A673 (cell line): ENCODE measurements at regions not wholly inside any gene's neighbourhood (a gene's known extent, or its start where the extent isn't known, plus 50 kb on each side); places are given as distances from the start of the nearest gene placed in this dataset.

Source experiments
- BruUV-seq: library from RNA; stranded (reverse); fragments of 400-500 nt; replicated peaks from 2 replicates; lab custom pipeline; 2021; lab: Mats Ljungman, UMichigan
- CTCF ChIA-PET: fragments of 300-600 bp; sonication (Branson Sonifier 250); formaldehyde crosslinking; loops from one replicate; lab custom pipeline; 2022; ENCODE audit warnings: antibody characterized with exemption; lab: Charles Lee
- POLR2A ChIA-PET: fragments of 300-600 bp; sonication (Branson Sonifier 250); formaldehyde crosslinking; loops from one replicate; lab custom pipeline; 2022; ENCODE audit warnings: antibody characterized with exemption; ENCODE audit not compliant: low non-redundant PET; lab: Charles Lee
- DNase-seq: peaks from one replicate; pipeline ENCODE4 v3.0.0-alpha.2; 2015; ENCODE audit warnings: low spot score
- H3K27ac ChIP-seq: fragments of 200-600 bp; sonication (generic); 2 replicates; pipeline ENCODE4 v1.5.1; 2016; ENCODE audit warnings: mixed run types, low read depth, mild to moderate bottlenecking, mixed read lengths, antibody characterized with exemption, low read length; ENCODE audit not compliant: poor library complexity, severe bottlenecking
- H3K27me3 ChIP-seq: fragments of 200-600 bp; sonication (generic); replicated peaks from 2 replicates; pipeline ENCODE4 v1.6.1; 2017; ENCODE audit warnings: mixed run types, low read depth, mild to moderate bottlenecking, mixed read lengths, antibody characterized with exemption, low read length; ENCODE audit not compliant: insufficient read depth, poor library complexity
- H3K36me3 ChIP-seq: fragments of 200-600 bp; sonication (generic); 2 replicates; pipeline ENCODE4 v1.6.1; 2016; ENCODE audit warnings: mixed run types, mild to moderate bottlenecking, mixed read lengths, antibody characterized with exemption, low read length; ENCODE audit not compliant: insufficient read depth, poor library complexity, severe bottlenecking
- H3K4me1 ChIP-seq: fragments of 200-600 bp; sonication (generic); 2 replicates; pipeline ENCODE4 v1.6.1; 2017; ENCODE audit warnings: mixed run types, mild to moderate bottlenecking, mixed read lengths, antibody characterized with exemption, low read length; ENCODE audit not compliant: insufficient read depth, poor library complexity, severe bottlenecking
- H3K4me3 ChIP-seq: fragments of 200-600 bp; sonication (generic); 2 replicates; pipeline ENCODE4 v1.5.1; 2016; ENCODE audit warnings: low read depth, mixed run types, mild to moderate bottlenecking, mixed read lengths, low read length; ENCODE audit not compliant: poor library complexity, severe bottlenecking
- H3K9me3 ChIP-seq: fragments of 200-600 bp; sonication (generic); 2 replicates; pipeline ENCODE4 v1.6.1; 2016; ENCODE audit warnings: mixed run types, low read depth, mild to moderate bottlenecking, mixed read lengths, antibody characterized with exemption, low read length; ENCODE audit not compliant: poor library complexity, severe bottlenecking
- CTCF ChIP-seq: fragments of 300-800, 200-600 bp; sonication (generic); conservative IDR thresholded peaks from 2 replicates; pipeline ENCODE4 v1.5.1; 2017; ENCODE audit warnings: low read depth, mild to moderate bottlenecking, antibody characterized with exemption, low read length, moderate library complexity, mixed read lengths
- EZH2 ChIP-seq: fragments of 200-600 bp; sonication (generic); IDR thresholded peaks from 2 replicates; pipeline ENCODE4 v1.6.1; 2017; ENCODE audit warnings: borderline replicate concordance, low read depth, mild to moderate bottlenecking, mixed read lengths, antibody characterized with exemption, low read length; ENCODE audit not compliant: poor library complexity, severe bottlenecking
- intact Hi-C: fragments of 100-400 bp; cut with micrococcal nuclease; formaldehyde crosslinking; loops from one replicate; pipeline ENCODE4 v1.10.0; 2022; ENCODE audit not compliant: unreplicated experiment

GRCh38 chr9:3692606-3693005, 166.8 kb upstream of the RFX3 start:
- H3K4me3 ChIP-seq: no peak overlapping the region
- no TSS peak for BruUV-seq
- intact Hi-C loops: no loop called here
- H3K27ac ChIP-seq: no peak overlapping the region
- POLR2A ChIA-PET: interaction anchor here (0.7 kb wide), 1 partner anchor 184 kb away, joined by 5 read pairs; no protein-coding TSS in a partner anchor
- CTCF ChIA-PET: no interaction called here
- no peaks in the 10 kb centered on the region for H3K4me1 ChIP-seq
- no peaks in the 10 kb centered on the region for H3K36me3 ChIP-seq
- H3K27me3 ChIP-seq: no peaks in the 10 kb centered on the region
- TF ChIP-seq CTCF: no peak
- TF ChIP-seq EZH2: no peak
- H3K9me3 ChIP-seq: no peaks in the 10 kb centered on the region
- DNase-seq: no peak

- CTCF ChIA-PET: no interaction called here
- no peak overlapping the region for H3K27ac ChIP-seq
- BruUV-seq: no TSS peak
- H3K27me3 ChIP-seq: no peaks in the 10 kb centered on the region
- intact Hi-C loops: no loop called here
- H3K4me3 ChIP-seq: no peak overlapping the region
- no peak for DNase-seq
- TF ChIP-seq EZH2 (no peak), CTCF (no peak)
- POLR2A ChIA-PET: no interaction called here
- no peaks in the 10 kb centered on the region for H3K4me1 ChIP-seq
- H3K9me3 ChIP-seq: no peaks in the 10 kb centered on the region
- no peaks in the 10 kb centered on the region for H3K36me3 ChIP-seq
Observed at GRCh38 chr9:3689555-3689954, 163.8 kb upstream of the RFX3 start.

GRCh38 chr9:3687145-3687544, 161.3 kb upstream of the RFX3 start:
- intact Hi-C loops: no loop called here
- BruUV-seq: no TSS peak
- Histone ChIP-seq H3K9me3 (no peaks in the 10 kb centered on the region), H3K27ac (no peak overlapping the region), H3K4me1 (no peaks in the 10 kb centered on the region), H3K27me3 (no peaks in the 10 kb centered on the region), H3K4me3 (no peak overlapping the region), H3K36me3 (no peaks in the 10 kb centered on the region)
- TF ChIP-seq EZH2 (no peak), CTCF (no peak)
- no peak for DNase-seq
- POLR2A ChIA-PET: no interaction called here
- CTCF ChIA-PET: no interaction called here
